Activated B cell treated with CpG ODN at 0.5 μM for 24 hours (primary cell): ENCODE measurements at regions not wholly inside any gene's neighbourhood (a gene's known extent, or its start where the extent isn't known, plus 50 kb on each side); places are given as distances from the start of the nearest gene placed in this dataset.

Experiments used
- ATAC-seq: fragments of 200-7000 bp; cut with Tn5 transposase; one replicate; pipeline ENCODE4 v1.10.0; 2021; ENCODE audit warnings: low read depth, mild to moderate bottlenecking, moderate library complexity
- CTCF ChIA-PET: fragments of 350-600 bp; sonication (Branson Sonifier 250); formaldehyde crosslinking; loops from one replicate; lab custom pipeline; 2021; ENCODE audit warnings: antibody characterized with exemption; lab: Charles Lee
- POLR2A ChIA-PET: fragments of 350-600 bp; sonication (Branson Sonifier 250); formaldehyde crosslinking; loops from one replicate; lab custom pipeline; 2021; ENCODE audit warnings: antibody characterized with exemption; lab: Charles Lee
- DNase-seq: peaks from one replicate; pipeline ENCODE4 v3.0.0; 2022
- H3K27ac Mint-ChIP-seq: one replicate; pipeline ENCODE4 v1.8.0; 2020; ENCODE audit warnings: mixed read lengths
- H3K27me3 Mint-ChIP-seq: one replicate; pipeline ENCODE4 v1.8.0; 2021; ENCODE audit warnings: mixed read lengths
- H3K36me3 Mint-ChIP-seq: one replicate; pipeline ENCODE4 v1.8.0; 2021; ENCODE audit warnings: low read depth, mixed read lengths
- H3K4me1 Mint-ChIP-seq: one replicate; pipeline ENCODE4 v1.8.0; 2021; ENCODE audit warnings: mixed read lengths
- H3K4me3 Mint-ChIP-seq: one replicate; pipeline ENCODE4 v1.8.0; 2020; ENCODE audit warnings: mild to moderate bottlenecking, mixed read lengths
- H3K9me3 Mint-ChIP-seq: one replicate; pipeline ENCODE4 v1.8.0; 2020; ENCODE audit warnings: mixed read lengths
- CTCF ChIP-seq: fragments of 200-600 bp; IDR thresholded peaks from one replicate; pipeline ENCODE4 v1.8.0; 2022; ENCODE audit warnings: antibody characterized with exemption, mild to moderate bottlenecking
- intact Hi-C: fragments of 100-400 bp; cut with micrococcal nuclease; formaldehyde crosslinking; loops from one replicate; pipeline ENCODE4 v1.15.1; 2024

- DNase-seq = no peak
- no peak for ATAC-seq
- POLR2A ChIA-PET = no interaction called here
- Mint-ChIP-seq H3K36me3 (no peaks in the 10 kb centered on the region), H3K27ac (no peak overlapping the region), H3K4me1 (no peaks in the 10 kb centered on the region), H3K27me3 (no peaks in the 10 kb centered on the region), H3K9me3 (peaks cover 14% of the 10 kb centered on the region), H3K4me3 (no peak overlapping the region)
- intact Hi-C loops = no loop called here
- no peak for TF ChIP-seq CTCF
- CTCF ChIA-PET = no interaction called here
Measured at GRCh38 chr5:145218019-145218418, 617.1 kb downstream of the PRELID2 start.

- Mint-ChIP-seq H3K9me3 (peaks cover 15% of the 10 kb centered on the region), H3K36me3 (no peaks in the 10 kb centered on the region), H3K27ac (no peak overlapping the region), H3K4me3 (no peak overlapping the region), H3K4me1 (no peaks in the 10 kb centered on the region), H3K27me3 (no peaks in the 10 kb centered on the region)
- DNase-seq (no peak), ATAC-seq (no peak)
- intact Hi-C loops = no loop called here
- POLR2A ChIA-PET = no interaction called here
- no peak for TF ChIP-seq CTCF
- CTCF ChIA-PET = no interaction called here
Measured at GRCh38 chr5:145210020-145210419, 625.1 kb downstream of the PRELID2 start.

- Mint-ChIP-seq H3K27me3 (no peaks in the 10 kb centered on the region), H3K36me3 (no peaks in the 10 kb centered on the region), H3K4me1 (no peaks in the 10 kb centered on the region), H3K27ac (no peak overlapping the region), H3K4me3 (no peak overlapping the region), H3K9me3 (peaks cover 4% of the 10 kb centered on the region)
- CTCF ChIA-PET = no interaction called here
- POLR2A ChIA-PET = no interaction called here
- DNase-seq = no peak
- no peak for TF ChIP-seq CTCF
- intact Hi-C loops = no loop called here
- ATAC-seq = no peak
Measured at GRCh38 chr5:145205546-145205945, 629.6 kb downstream of the PRELID2 start.

- DNase-seq = no peak
- H3K36me3 Mint-ChIP-seq = no peaks in the 10 kb centered on the region
- no peak overlapping the region for H3K4me3 Mint-ChIP-seq
- no peak overlapping the region for H3K27ac Mint-ChIP-seq
- POLR2A ChIA-PET = no interaction called here
- peaks cover 4% of the 10 kb centered on the region for H3K9me3 Mint-ChIP-seq
- no peak for ATAC-seq
- intact Hi-C loops = no loop called here
- CTCF ChIA-PET = no interaction called here
- no peak for TF ChIP-seq CTCF
- no peaks in the 10 kb centered on the region for H3K27me3 Mint-ChIP-seq
- no peaks in the 10 kb centered on the region for H3K4me1 Mint-ChIP-seq
Measured at GRCh38 chr5:145204743-145205142, 630.4 kb downstream of the PRELID2 start.

- H3K9me3 Mint-ChIP-seq = peaks cover 4% of the 10 kb centered on the region
- POLR2A ChIA-PET = no interaction called here
- ATAC-seq = no peak
- no peak for TF ChIP-seq CTCF
- intact Hi-C loops = no loop called here
- no peaks in the 10 kb centered on the region for H3K27me3 Mint-ChIP-seq
- H3K4me3 Mint-ChIP-seq = no peak overlapping the region
- H3K4me1 Mint-ChIP-seq = no peaks in the 10 kb centered on the region
- no peaks in the 10 kb centered on the region for H3K36me3 Mint-ChIP-seq
- DNase-seq = no peak
- H3K27ac Mint-ChIP-seq = no peak overlapping the region
- CTCF ChIA-PET = no interaction called here
Measured at GRCh38 chr5:145203193-145203592, 631.9 kb downstream of the PRELID2 start.
